Activated T-cell treated with anti-CD3 and anti-CD28 coated beads, Interleukin-2, amount 50 U/mL, for 1 hour (primary cell): ENCODE measurements at regions not wholly inside any gene's neighbourhood (a gene's known extent, or its start where the extent isn't known, plus 50 kb on each side); places are given as distances from the start of the nearest gene placed in this dataset.

Experiments
- DNase-seq: peaks from one replicate; pipeline ENCODE4 v3.0.0-alpha.2; 2020

DNA sequence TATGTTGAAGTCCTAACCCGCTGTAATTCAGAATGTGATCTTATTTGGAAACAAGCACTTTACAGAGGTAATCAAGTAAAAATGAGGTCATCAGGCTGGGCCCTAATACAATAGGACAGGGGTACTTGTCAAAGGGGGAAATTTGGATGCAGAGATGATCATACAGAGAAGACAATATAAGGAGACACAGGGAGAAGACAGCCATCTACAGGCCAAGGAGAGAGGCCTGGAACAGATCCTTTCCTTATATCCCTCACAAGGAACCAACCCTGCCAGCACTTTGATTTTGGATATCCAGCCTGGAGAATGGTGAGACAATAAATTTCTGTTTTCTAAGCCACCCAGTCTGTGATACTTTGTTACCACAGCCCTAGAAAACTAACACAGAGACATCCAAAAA is 104.3 kb downstream of the METTL4 start:
- no peak for DNase-seq

DNA sequence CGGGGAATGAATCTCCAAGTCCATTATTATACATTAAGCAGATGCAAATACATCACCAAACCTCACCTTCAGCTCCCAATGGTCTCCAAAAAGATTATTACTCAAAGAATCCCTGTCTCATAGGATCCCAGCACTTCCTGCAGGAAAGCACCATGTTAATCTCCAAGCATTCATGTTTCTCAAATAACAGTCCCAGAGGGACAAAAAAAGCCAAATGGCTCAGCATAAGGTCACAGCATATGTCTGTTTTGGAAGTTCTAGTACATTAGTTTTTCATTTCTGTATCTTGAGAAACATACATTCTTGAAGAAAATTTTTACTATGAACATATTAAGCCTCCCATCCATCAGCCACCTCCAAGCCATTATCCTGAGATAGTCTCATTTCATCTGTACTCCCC is 103.3 kb downstream of the METTL4 start:
- no peak for DNase-seq

DNA sequence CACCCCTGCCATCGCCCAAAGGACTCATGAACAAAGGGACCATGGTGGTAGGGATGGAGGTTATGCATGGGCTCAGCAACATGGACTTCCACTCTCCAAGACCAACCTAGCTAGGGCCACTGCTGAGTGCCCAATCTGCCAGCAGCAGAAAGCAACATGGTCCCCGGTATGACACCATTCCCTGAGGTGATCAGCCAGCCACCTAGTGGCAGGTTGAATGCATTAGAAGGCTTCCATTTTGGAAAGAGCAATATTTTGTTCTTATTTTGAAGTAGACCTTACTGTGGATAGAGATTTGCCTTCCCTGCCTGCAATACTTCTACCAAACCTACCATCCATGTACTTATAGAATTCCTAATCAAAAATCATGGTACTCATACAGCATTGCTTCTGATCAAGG is 99.8 kb downstream of the METTL4 start:
- no peak for DNase-seq

DNA sequence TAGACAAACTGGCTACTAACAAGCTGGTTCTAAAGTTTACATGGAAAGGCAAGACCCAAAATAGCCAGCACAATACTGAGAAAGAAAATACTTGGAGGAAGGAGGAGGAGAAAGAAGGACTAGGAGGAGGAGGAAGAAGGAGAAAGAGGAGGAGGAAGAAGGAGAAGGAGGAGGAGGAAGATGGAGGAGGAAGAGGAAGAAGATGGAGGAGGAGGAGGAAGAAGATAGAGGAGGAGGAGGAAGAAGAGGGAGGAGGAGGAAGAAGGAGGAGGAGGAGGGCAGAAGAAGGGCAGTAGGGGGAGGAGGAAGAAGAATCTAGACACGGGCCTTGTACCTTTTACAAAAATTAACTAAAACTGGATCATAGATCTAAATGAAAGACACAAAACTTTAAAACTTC is 92.6 kb downstream of the METTL4 start:
- DNase-seq: no peak

DNA sequence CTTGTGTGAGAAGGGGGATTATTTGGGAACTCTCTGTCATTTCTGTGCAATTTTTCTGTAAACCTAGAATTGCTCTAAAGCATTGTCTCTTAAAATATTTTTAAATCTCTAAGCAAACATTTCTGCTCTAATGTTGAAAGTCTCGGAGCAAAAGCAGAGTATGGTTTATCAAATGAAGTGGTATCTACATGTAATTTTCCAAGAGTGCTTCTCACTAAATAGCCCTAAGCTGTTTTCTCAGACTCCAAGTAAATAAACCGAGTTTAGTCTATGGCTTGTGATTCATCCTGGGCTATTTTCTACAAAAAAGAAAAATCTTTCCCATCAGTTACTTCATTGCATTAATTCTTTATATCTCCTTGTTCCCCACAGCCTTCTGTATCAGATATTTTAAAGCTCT is 90.8 kb downstream of the METTL4 start:
- no peak for DNase-seq

DNA sequence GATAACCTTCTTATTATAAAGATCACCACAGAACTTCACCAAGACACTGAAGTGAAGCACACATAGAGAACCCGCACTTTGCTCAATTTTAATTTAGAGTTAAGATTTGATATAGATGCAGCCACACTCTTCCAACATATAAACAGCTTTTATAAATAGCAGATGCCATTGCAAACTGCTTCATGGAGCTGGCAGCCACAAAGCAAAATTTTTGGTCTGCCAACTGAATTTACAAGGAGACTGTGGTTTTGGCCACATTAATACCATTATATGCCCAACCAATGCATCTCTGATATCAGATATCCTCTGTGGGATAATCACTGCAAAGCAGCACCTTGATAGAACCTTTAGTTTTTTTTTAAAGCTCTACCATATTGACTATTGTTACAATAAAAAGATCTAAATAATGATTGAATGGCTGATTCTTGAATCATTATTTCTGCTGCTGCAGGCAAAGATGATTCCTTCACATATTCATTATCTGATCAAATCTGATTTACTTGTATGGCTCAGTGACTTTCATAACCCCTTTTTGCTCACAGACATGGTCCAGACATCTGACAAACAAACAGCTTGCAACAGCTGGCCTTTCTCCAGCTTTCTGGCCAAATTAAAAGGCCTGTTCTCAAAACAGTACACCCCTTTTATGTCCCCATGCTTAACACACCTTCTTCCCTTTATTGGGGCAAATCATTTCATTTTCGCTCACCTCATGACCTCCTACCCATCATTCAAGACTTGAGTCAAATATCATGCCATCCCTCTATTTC is 88.4 kb downstream of the METTL4 start:
- DNase-seq: no peak

DNA sequence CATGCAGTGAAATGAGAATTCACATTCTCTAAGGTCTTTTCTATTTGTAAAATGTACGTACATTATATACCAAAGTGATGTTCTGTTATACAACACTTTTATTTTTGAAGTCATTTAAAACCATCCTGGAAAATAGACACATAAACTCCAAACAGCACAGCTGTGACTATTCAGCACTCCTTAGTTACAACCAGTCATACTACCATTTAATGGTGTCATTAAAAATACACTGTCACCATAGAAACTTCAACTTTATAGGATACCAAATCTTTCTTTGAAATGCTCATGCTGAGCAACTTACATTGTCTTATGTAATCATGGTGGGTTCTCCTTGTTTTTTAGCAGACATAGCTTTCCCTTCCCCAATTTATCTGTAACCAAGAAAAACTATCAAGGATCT is 85.3 kb downstream of the METTL4 start:
- DNase-seq: no peak

DNA sequence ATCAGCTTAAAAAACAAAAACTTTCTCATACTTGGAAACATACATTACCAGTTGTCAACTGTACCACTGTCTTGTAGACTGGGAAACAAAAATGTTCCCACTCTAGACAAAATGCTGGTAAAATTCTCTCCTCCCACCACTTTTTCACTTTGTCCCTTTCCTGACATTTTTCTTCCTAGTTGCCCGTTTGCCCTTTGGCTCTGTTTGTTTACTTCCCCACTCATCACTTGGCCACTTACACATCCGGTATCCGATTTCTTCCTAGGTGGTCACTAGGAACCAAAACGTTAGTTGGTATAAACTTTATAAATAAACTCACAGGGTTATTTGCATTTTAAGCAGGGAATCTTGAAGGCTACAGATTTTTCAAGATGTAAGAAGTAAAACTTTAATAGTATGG is 84.9 kb downstream of the METTL4 start:
- DNase-seq: no peak
